ENCODE measurements at regions not wholly inside any gene's neighbourhood (a gene's known extent, or its start where the extent isn't known, plus 50 kb on each side); places are given as distances from the start of the nearest gene placed in this dataset.

- Histone ChIP-seq H3K9me1 (ENCODE audit: insufficient read depth, low read length) (no peaks in the 10 kb centered on the region), H3K36me3 (ENCODE audit: control insufficient read depth, insufficient read depth, low read length) (no peaks in the 10 kb centered on the region), H3K56ac (ENCODE audit: extremely low read depth, insufficient read depth, low read length) (no peak overlapping the region), H3K23ac (ENCODE audit: low read depth, low read length) (no peak overlapping the region), H2BK5ac (ENCODE audit: low read depth, low read length, poor library complexity, severe bottlenecking) (no peak overlapping the region), H3K4me3 (ENCODE audit: insufficient read depth, low read depth, low read length) (no peak overlapping the region), H3K4me1 (ENCODE audit: control insufficient read depth, insufficient read depth, low read length) (no peaks in the 10 kb centered on the region), H2AK5ac (ENCODE audit: low read depth, low read length) (no peak overlapping the region), H2BK15ac (ENCODE audit: low read depth, low read length) (no peak overlapping the region), H3K27me3 (ENCODE audit: control insufficient read depth, insufficient read depth, low read length) (no peaks in the 10 kb centered on the region), H4K20me1 (ENCODE audit: insufficient read depth, low read length) (no peaks in the 10 kb centered on the region), H4K8ac (ENCODE audit: low read depth in 2 of 2, low read length in 2 of 2) (no peak overlapping the region), H2AFZ (replicated peaks; ENCODE audit: low read length, poor library complexity) (no peak overlapping the region), H4K91ac (ENCODE audit: insufficient read depth, low read depth, low read length) (no peak overlapping the region), H3K4me2 (ENCODE audit: low read depth, low read length) (no peak overlapping the region), H4K5ac (ENCODE audit: low read depth, low read length) (no peak overlapping the region), H2BK120ac (ENCODE audit: low read depth, low read length) (no peak overlapping the region), H3K27ac (ENCODE audit: insufficient read depth, low read length) (no peak overlapping the region), H3K14ac (replicated peaks; ENCODE audit: low read depth, low read length) (no peak overlapping the region), H3K4ac (ENCODE audit: low read depth, low read length) (no peak overlapping the region), H3K18ac (ENCODE audit: low read depth, low read length) (no peak overlapping the region), H3K79me1 (ENCODE audit: low read depth in 1 of 2, low read length in 2 of 2) (no peaks in the 10 kb centered on the region), H2BK20ac (ENCODE audit: low read depth, low read length) (no peak overlapping the region), H3K9me3 (ENCODE audit: control insufficient read depth, insufficient read depth, low read length) (peaks cover 5% of the 10 kb centered on the region; the same call in 1 of the 2 replicates), H2AK9ac (replicated peaks; ENCODE audit: low read depth, low read length, poor library complexity) (no peak overlapping the region), H3K9ac (ENCODE audit: low read depth, low read length) (no peak overlapping the region)
- dilution Hi-C loops (cut with HindIII; ENCODE audit: low sequenced_read_pairs, unreplicated experiment), result no loop called here
- intact Hi-C loops (cut with micrococcal nuclease), result no loop called here
- in situ Hi-C loops (cut with MboI; ENCODE audit: low sequenced_read_pairs), result no loop called here
- ATAC-seq (ENCODE audit: low read depth) (no peak), DNase-seq (no peak)
- ChIA-PET POLR2A (ENCODE audit: unreplicated experiment) (no interaction called here), CTCF (no interaction called here)
- TF ChIP-seq ELK1 (IDR thresholded peaks at IDR 0.05; ENCODE audit: borderline replicate concordance, low read depth, low read length) (no peak), RAD21 (IDR thresholded peaks at IDR 0.05; ENCODE audit: low read length) (no peak), NFE2L2 (IDR thresholded peaks at IDR 0.05; ENCODE audit: low read depth, low read length) (no peak), MAFK (IDR thresholded peaks at IDR 0.05; ENCODE audit: low read depth, low read length) (no peak), RCOR1 (IDR thresholded peaks at IDR 0.05; ENCODE audit: insufficient replicate concordance, low read length) (no peak), CTCF (conservative IDR thresholded peaks at IDR 0.05; ENCODE audit: low read depth, low read length) (no peak), USF2 (IDR thresholded peaks at IDR 0.05; ENCODE audit: low read depth, low read length) (no peak), CHD1 (IDR thresholded peaks at IDR 0.05; ENCODE audit: low read depth, low read length) (no peak), MXI1 (IDR thresholded peaks at IDR 0.05; ENCODE audit: borderline replicate concordance, low read depth, low read length) (no peak), CEBPB (IDR thresholded peaks at IDR 0.05; ENCODE audit: low read depth, low read length) (no peak), BHLHE40 (IDR thresholded peaks at IDR 0.05; ENCODE audit: low read depth, low read length) (no peak)
- no TSS peak for BruUV-seq (replicated peaks)
- WGBS, 2 experiments (ENCODE audit: extremely low coverage in 2 of 2, insufficient read length in 1 of 2), result no CpG with 5 or more reads among the region's 4 CpGs
Measured at GRCh38 chr10:108250936-108251620, 1086.6 kb upstream of the SORCS1 start.

Data from IMR-90 (cell line).